ENCODE measurements at regions not wholly inside any gene's neighbourhood (a gene's known extent, or its start where the extent isn't known, plus 50 kb on each side); places are given as distances from the start of the nearest gene placed in this dataset.

GRCh38 chr13:104584481-104584880, 1518.3 kb upstream of the SLC10A2 start:
- TF ChIP-seq CTCF (IDR thresholded peaks at IDR 0.05; ENCODE audit: control extremely low read depth in 1 of 3, insufficient read depth in 1 of 3, low read depth in 1 of 3, low read length in 3 of 3) (no peak), POLR2A (IDR thresholded peaks at IDR 0.05; ENCODE audit: control extremely low read depth in 1 of 2, low read depth in 2 of 2, low read length in 2 of 2) (no peak), EZH2 (IDR thresholded peaks at IDR 0.05; ENCODE audit: low read depth, low read length, severe bottlenecking) (no peak), TBP (IDR thresholded peaks at IDR 0.05; ENCODE audit: low read depth, low read length) (no peak), SP1 (IDR thresholded peaks at IDR 0.05; ENCODE audit: low read depth, low read length) (no peak), NRF1 (IDR thresholded peaks at IDR 0.05; ENCODE audit: low read depth, low read length) (no peak), SIX5 (IDR thresholded peaks at IDR 0.05; ENCODE audit: low read depth, low read length) (no peak), EGR1 (IDR thresholded peaks at IDR 0.05; ENCODE audit: borderline replicate concordance, low read depth, low read length) (no peak), CREB1 (IDR thresholded peaks at IDR 0.05) (no peak), MAFK (IDR thresholded peaks at IDR 0.05; ENCODE audit: low read depth, low read length) (no peak)
